Stimulated activated CD4-positive, alpha-beta T cell treated with anti-CD3 and anti-CD28 coated beads, Interleukin-2, amount 100 ng/mL, for 4 hours (primary cell): ENCODE measurements at regions not wholly inside any gene's neighbourhood (a gene's known extent, or its start where the extent isn't known, plus 50 kb on each side); places are given as distances from the start of the nearest gene placed in this dataset.

Experiments
- DNase-seq: peaks from one replicate; pipeline ENCODE4 v3.0.0-alpha.2; 2020; ENCODE audit warnings: low read depth

- DNase-seq, result no peak
Measured at GRCh38 chr14:62097072-62097471, 334.9 kb downstream of the SNAPC1 start.

- DNase-seq, result no peak
Measured at GRCh38 chr14:62097824-62098223, 335.6 kb downstream of the SNAPC1 start.

GRCh38 chr14:62098357-62098756 lies 336.1 kb downstream of the SNAPC1 start:
- DNase-seq, result no peak

- DNase-seq, result no peak
Measured at GRCh38 chr14:62099091-62099490, 336.9 kb downstream of the SNAPC1 start.

GRCh38 chr14:62101189-62101588 lies 339.0 kb downstream of the SNAPC1 start:
- no peak for DNase-seq

- DNase-seq, result no peak
Measured at GRCh38 chr14:62101673-62102348, 339.6 kb downstream of the SNAPC1 start.

GRCh38 chr14:62102349-62102725 lies 340.1 kb downstream of the SNAPC1 start:
- DNase-seq, result no peak

- DNase-seq, result no peak
Measured at GRCh38 chr14:62103464-62103863, 341.2 kb downstream of the SNAPC1 start.

- DNase-seq, result no peak
Measured at GRCh38 chr14:62110941-62111340, 348.7 kb downstream of the SNAPC1 start.

- peak; percentile 24 for DNase-seq
Measured at GRCh38 chr14:62117010-62117750, 355.0 kb downstream of the SNAPC1 start.

- DNase-seq, result no peak
Measured at GRCh38 chr14:62117751-62118105, 355.5 kb downstream of the SNAPC1 start.

- DNase-seq, result no peak
Measured at GRCh38 chr14:62118461-62118860, 356.2 kb downstream of the SNAPC1 start.

GRCh38 chr14:62118871-62119270 lies 356.7 kb downstream of the SNAPC1 start:
- DNase-seq, result no peak

- DNase-seq, result no peak
Measured at GRCh38 chr14:62123961-62124360, 361.7 kb downstream of the SNAPC1 start.

GRCh38 chr14:62125793-62126192 lies 363.6 kb downstream of the SNAPC1 start:
- no peak for DNase-seq

GRCh38 chr14:62126879-62127478 lies 364.8 kb downstream of the SNAPC1 start:
- no peak for DNase-seq

GRCh38 chr14:62130441-62130840 lies 368.2 kb downstream of the SNAPC1 start:
- no peak for DNase-seq

- DNase-seq, result no peak
Measured at GRCh38 chr14:62133776-62134550, 371.7 kb downstream of the SNAPC1 start.

GRCh38 chr14:62138593-62138992 lies 376.4 kb downstream of the SNAPC1 start:
- DNase-seq, result no peak

GRCh38 chr14:62141139-62141538 lies 378.9 kb downstream of the SNAPC1 start:
- no peak for DNase-seq

GRCh38 chr14:62143245-62143644 lies 381.0 kb downstream of the SNAPC1 start:
- DNase-seq, result no peak

- no peak for DNase-seq
Measured at GRCh38 chr14:62144863-62145262, 382.6 kb downstream of the SNAPC1 start.

GRCh38 chr14:62146030-62146429 lies 383.8 kb downstream of the SNAPC1 start:
- DNase-seq, result no peak
